Osteocyte (in vitro differentiated cells): ENCODE measurements at regions not wholly inside any gene's neighbourhood (a gene's known extent, or its start where the extent isn't known, plus 50 kb on each side); places are given as distances from the start of the nearest gene placed in this dataset.

Source experiments
- DNase-seq: peaks from one replicate; pipeline ENCODE4 v3.0.0; 2021; ENCODE audit warnings: mixed read lengths; ENCODE audit not compliant: unreplicated experiment; ENCODE audit errors: extremely low spot score
- H3K27ac Mint-ChIP-seq: one replicate; pipeline ENCODE4 v1.8.0; 2021; ENCODE audit warnings: mild to moderate bottlenecking, mixed read lengths; ENCODE audit not compliant: unreplicated experiment
- H3K27me3 Mint-ChIP-seq: one replicate; pipeline ENCODE4 v1.8.0; 2021; ENCODE audit warnings: mixed read lengths; ENCODE audit not compliant: unreplicated experiment
- H3K36me3 Mint-ChIP-seq: one replicate; pipeline ENCODE4 v1.8.0; 2021; ENCODE audit warnings: mixed read lengths; ENCODE audit not compliant: unreplicated experiment
- H3K4me1 Mint-ChIP-seq: one replicate; pipeline ENCODE4 v1.8.0; 2021; ENCODE audit warnings: mixed read lengths; ENCODE audit not compliant: unreplicated experiment
- H3K4me3 Mint-ChIP-seq: one replicate; pipeline ENCODE4 v1.8.0; 2021; ENCODE audit warnings: mild to moderate bottlenecking, moderate library complexity, mixed read lengths; ENCODE audit not compliant: unreplicated experiment
- H3K9me3 Mint-ChIP-seq: one replicate; pipeline ENCODE4 v1.8.0; 2021; ENCODE audit warnings: mixed read lengths; ENCODE audit not compliant: unreplicated experiment
- CTCF ChIP-seq: fragments of 200-600 bp; sonication (generic); IDR thresholded peaks from 2 replicates; pipeline ENCODE4 v1.5.0; 2021; ENCODE audit warnings: antibody characterized with exemption, mild to moderate bottlenecking, moderate library complexity

- peaks cover 13% of the 10 kb centered on the region for H3K4me1 Mint-ChIP-seq
- H3K4me3 Mint-ChIP-seq, result no peak overlapping the region
- H3K36me3 Mint-ChIP-seq, result no peaks in the 10 kb centered on the region
- H3K27ac Mint-ChIP-seq, result no peak overlapping the region
- no peak for DNase-seq
- TF ChIP-seq CTCF, result no peak
- H3K27me3 Mint-ChIP-seq, result peaks cover 6% of the 10 kb centered on the region
- H3K9me3 Mint-ChIP-seq, result no peaks in the 10 kb centered on the region
Measured at GRCh38 chr1:101141376-101141775, 95.4 kb upstream of the S1PR1 start.

DNA sequence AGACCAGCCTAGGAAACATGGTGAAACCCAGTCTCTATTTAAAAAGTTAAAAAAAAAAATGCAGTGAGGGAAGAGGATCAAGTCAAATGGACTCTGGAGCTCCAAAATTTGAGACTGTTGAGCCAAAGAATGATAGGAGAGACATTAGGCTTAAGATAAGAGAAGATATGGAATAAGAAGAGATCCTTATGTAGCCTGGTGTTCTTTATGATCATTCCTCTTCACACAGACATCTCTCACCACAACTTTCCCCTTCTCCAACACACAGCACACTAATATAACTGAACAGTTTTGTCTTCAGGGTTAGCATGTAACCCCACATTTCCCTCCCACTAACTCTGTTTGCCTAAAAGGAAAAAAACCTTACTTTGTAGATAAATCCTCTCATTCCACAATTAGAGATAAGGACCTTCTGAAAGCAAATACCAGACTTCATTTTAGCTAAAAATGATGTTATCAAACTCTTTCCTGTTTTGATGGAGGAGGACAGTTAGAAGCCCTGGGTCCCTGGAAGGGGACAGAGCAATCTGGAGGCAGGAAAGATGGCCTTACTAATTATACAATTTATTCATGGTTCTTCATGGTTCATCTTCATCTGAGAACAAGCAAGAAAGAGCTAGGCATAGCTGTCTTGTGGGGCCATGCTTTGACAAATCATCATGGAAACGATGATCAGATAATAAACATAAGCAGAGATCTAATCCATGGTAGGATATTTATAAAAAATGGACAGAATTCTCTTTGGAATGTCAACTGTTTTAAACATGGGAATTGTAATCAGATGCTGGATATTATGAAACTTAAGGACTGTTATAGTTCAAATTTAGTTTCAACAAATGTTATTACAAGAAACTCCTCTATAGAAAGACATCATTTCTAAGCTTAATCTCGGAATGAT is 96.7 kb upstream of the S1PR1 start:
- H3K27ac Mint-ChIP-seq, result no peak overlapping the region

DNA sequence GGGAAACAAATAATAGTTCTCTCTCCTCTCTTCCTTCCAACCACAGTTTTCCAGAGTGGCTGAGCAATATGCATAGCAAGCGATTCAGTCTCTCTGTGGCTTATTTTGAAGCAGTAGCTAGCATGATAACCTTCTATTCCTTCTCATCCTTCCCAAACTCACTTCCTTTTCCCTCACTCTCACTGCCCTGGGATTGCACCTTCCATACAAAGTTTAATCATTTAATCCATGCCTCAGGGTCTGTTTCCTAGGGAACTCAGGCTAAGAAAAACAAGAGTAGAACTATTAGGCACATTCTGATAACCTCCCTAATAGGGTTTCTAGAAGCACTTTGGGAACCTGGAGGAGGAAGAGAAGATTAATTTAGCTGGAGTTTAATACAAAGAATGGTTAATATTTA is 97.7 kb upstream of the S1PR1 start:
- Mint-ChIP-seq H3K4me3 (no peak overlapping the region), H3K36me3 (no peaks in the 10 kb centered on the region)

More for the DNA sequence above, 96.7 kb upstream of the S1PR1 start:
- no peak for TF ChIP-seq CTCF
- H3K4me1 Mint-ChIP-seq, result peaks cover 18% of the 10 kb centered on the region
- no peaks in the 10 kb centered on the region for H3K36me3 Mint-ChIP-seq
- H3K9me3 Mint-ChIP-seq, result no peaks in the 10 kb centered on the region
- DNase-seq, result no peak
- H3K27me3 Mint-ChIP-seq, result peaks cover 6% of the 10 kb centered on the region
- no peak overlapping the region for H3K4me3 Mint-ChIP-seq

DNA sequence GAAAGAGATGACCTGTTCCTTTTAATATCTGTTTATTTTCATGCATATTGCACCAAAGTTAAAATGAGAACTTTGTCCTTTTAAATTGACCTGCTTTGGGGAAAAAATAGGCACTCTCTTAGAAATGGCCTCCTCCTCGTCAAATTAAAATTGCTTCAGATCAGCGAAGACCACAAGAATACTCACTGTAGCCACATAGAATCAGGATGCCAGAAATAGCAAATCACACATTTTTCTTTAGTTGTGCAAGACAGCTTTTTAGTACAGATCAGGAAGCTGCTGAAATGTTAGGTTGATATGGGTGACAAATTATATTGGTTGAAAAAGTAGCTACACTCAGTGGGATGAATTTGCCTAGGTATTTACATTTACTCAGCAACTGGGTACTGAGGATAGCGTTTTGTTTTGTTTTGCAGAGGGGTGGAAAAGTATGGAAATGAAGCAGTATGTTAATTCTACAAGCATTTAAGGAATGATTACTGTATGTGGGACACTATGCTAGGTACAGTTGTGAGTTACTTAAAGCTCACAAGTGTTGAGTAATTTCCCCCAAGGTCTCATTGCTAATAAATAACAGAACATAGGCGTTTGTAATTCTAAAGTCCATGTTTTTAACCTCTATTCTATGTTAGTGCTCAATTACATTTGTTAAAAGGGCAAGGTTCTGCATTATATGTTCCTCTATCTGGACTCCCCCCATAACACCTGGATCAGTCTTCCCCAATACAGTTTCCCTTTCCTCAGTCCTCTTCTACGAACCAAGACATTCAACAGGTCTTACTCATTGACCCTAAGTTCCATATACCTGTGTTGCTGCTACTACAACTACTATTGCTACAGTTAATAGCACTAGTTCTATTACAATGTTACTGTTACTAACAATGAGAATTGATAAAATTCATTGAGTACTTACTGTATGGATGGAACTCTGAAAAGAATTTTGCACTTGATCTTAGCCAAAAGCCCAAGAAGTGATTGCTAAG is 99.4 kb upstream of the S1PR1 start:
- TF ChIP-seq CTCF, result no peak
- no peaks in the 10 kb centered on the region for H3K9me3 Mint-ChIP-seq
- peaks cover 17% of the 10 kb centered on the region for H3K27me3 Mint-ChIP-seq
- H3K4me3 Mint-ChIP-seq, result no peak overlapping the region
- no peak for DNase-seq
- H3K4me1 Mint-ChIP-seq, result peaks cover 18% of the 10 kb centered on the region
- H3K27ac Mint-ChIP-seq, result no peak overlapping the region
- H3K36me3 Mint-ChIP-seq, result no peaks in the 10 kb centered on the region

More for the DNA sequence above, 97.7 kb upstream of the S1PR1 start:
- H3K27me3 Mint-ChIP-seq, result peaks cover 15% of the 10 kb centered on the region
- no peak for TF ChIP-seq CTCF
- no peak for DNase-seq
- H3K27ac Mint-ChIP-seq, result no peak overlapping the region
- peaks cover 18% of the 10 kb centered on the region for H3K4me1 Mint-ChIP-seq
- no peaks in the 10 kb centered on the region for H3K9me3 Mint-ChIP-seq
